ENCODE measurements at regions not wholly inside any gene's neighbourhood (a gene's known extent, or its start where the extent isn't known, plus 50 kb on each side); places are given as distances from the start of the nearest gene placed in this dataset.

GRCh38 chr2:134109246-134109645 is 144.6 kb upstream of the MGAT5 start:
- no peak for TF ChIP-seq CTCF (IDR thresholded peaks at IDR 0.05)
- TF ChIP-seq POLR2A (IDR thresholded peaks at IDR 0.05; ENCODE audit: low read depth) = no peak

Measured in esophagus muscularis mucosa (tissue), 3 donors.